Heart left ventricle (tissue), 13 donors: ENCODE measurements at regions not wholly inside any gene's neighbourhood (a gene's known extent, or its start where the extent isn't known, plus 50 kb on each side); places are given as distances from the start of the nearest gene placed in this dataset.

Experiments used
- CTCF ChIP-seq, 12 donors: fragments of 200-600 bp; sonication (generic) in 4 of 12; IDR thresholded peaks; one replicate each; pipeline versions ENCODE4 v1.5.0 to v1.8.0; 2018 to 2022; ENCODE audit warnings: antibody characterized with exemption in 12 of 12, mild to moderate bottlenecking in 5 of 12
- POLR2A ChIP-seq, 2 donors: fragments of 450-650 bp; IDR thresholded peaks; one replicate each; pipeline ENCODE4 v1.6.1; 2017; ENCODE audit warnings: antibody characterized with exemption in 2 of 2, mild to moderate bottlenecking in 2 of 2, moderate library complexity in 2 of 2
- donor health status: ischemic (EF 13 %, LVEDD 7.1; RV severe dilation, severe dysfunction).
- donor health status: DM: no; HTN: yes; CAD: no.
- donor health status: DM: no; HTN: no; CAD: no.
- donor health status: ischemic (EF 25% LVEDD 6.9; RV normal size, moderate dysfunction).
- donor health status: ischemic (EF 25% LVEDD 5.7; RV mildly dilated, moderate dysfunction).
- donor health status: ischemic (EF 35%, LVEDD 5.7; RV mildly dilated, moderate dysfunction).
- donor health status: nonischemic (EF 11% LVEDD 7.7; RV severe dilation, severe dysfunction).
- donor health status: DM: yes; HTN: yes; CAD: no.
- donor health status: PGD.
- donor health status: ischemic (EF 29% LVEDD 5.4; RV normal size, mild dysfunction).
- donor health status: nonischemic (EF 23%, LVEDD 6.1; RV moderate dilation, normal function).

GRCh38 chr5:34496260-34496691 is 159.9 kb upstream of the RAI14 start:
- TF ChIP-seq POLR2A (IDR thresholded peaks at IDR 0.05) (no peak), CTCF (IDR thresholded peaks at IDR 0.05) (no peak)
